Heart right ventricle (tissue), 16 donors: ENCODE measurements at regions not wholly inside any gene's neighbourhood (a gene's known extent, or its start where the extent isn't known, plus 50 kb on each side); places are given as distances from the start of the nearest gene placed in this dataset.

Source experiments
- ATAC-seq, 8 donors: fragments of 200-7000 bp; cut with Tn5 transposase; one replicate each; pipeline ENCODE4 v1.9.1; 2020; ENCODE audit warnings: mild to moderate bottlenecking in 8 of 8, moderate library complexity in 8 of 8, moderate number of reproducible peaks in 1 of 8
- DNase-seq, 2 donors: peaks; one replicate each; pipeline ENCODE4 v3.0.0-alpha.2; 2020
- H3K27ac ChIP-seq, 10 donors: fragments of 200-600 bp; sonication (generic) in 2 of 10; one replicate each; pipeline versions ENCODE4 v1.5.0 to v1.8.0; 2020 to 2022; ENCODE audit warnings: mild to moderate bottlenecking in 3 of 10
- H3K27me3 ChIP-seq, 7 donors: fragments of 200-600 bp; one replicate each; pipeline ENCODE4 v1.8.0; 2021 to 2022; ENCODE audit warnings: mild to moderate bottlenecking in 2 of 7
- H3K36me3 ChIP-seq, 9 donors: fragments of 200-600 bp; sonication (generic) in 1 of 9; one replicate each; pipeline versions ENCODE4 v1.5.0 to v1.8.0; 2020 to 2022; ENCODE audit warnings: mild to moderate bottlenecking in 2 of 9
- H3K4me1 ChIP-seq, 9 donors: fragments of 200-600 bp; sonication (generic) in 1 of 9; one replicate each; pipeline versions ENCODE4 v1.5.0 to v1.8.0; 2020 to 2022; ENCODE audit warnings: mild to moderate bottlenecking in 4 of 9
- H3K4me3 ChIP-seq, 10 donors: fragments of 200-600 bp; sonication (generic) in 2 of 10; one replicate each; pipeline versions ENCODE4 v1.5.0 to v1.8.0; 2020 to 2022; ENCODE audit warnings: mild to moderate bottlenecking in 7 of 10, moderate library complexity in 2 of 10
- H3K9me3 ChIP-seq, 11 donors: fragments of 200-600 bp in 10 of 11; sonication (generic) in 2 of 11; one replicate each; pipeline versions ENCODE4 v1.5.0 to v1.8.0; 2013 to 2022; ENCODE audit warnings: mild to moderate bottlenecking in 2 of 11, control low read depth in 1 of 11, moderate library complexity in 1 of 11
- CTCF ChIP-seq, 9 donors: fragments of 200-600 bp; sonication (generic) in 2 of 9; IDR thresholded peaks; one replicate each; pipeline versions ENCODE4 v1.5.0 to v1.8.0; 2021 to 2022; ENCODE audit warnings: antibody characterized with exemption in 9 of 9, mild to moderate bottlenecking in 5 of 9, moderate library complexity in 1 of 9
- WGBS, 2 donors: extraction: QIAGEN DNeasy Blood & Tissue Kit; methylation state at CpG; one replicate each; pipeline ENCODE4 v1.1.7; 2013; ENCODE audit warnings: inconsistent platforms in 1 of 2; 5-methylcytosine and 5-hydroxymethylcytosine counted together
- intact Hi-C, 10 donors: fragments of 100-400 bp; cut with DNase I; formaldehyde crosslinking; loops; one replicate each; pipeline versions ENCODE4 v1.11.1 to v1.14.2; 2022
- donor health status: Arrhythmogenic right ventricular cardiomyopathy.
- donor health status: ischemic (EF 13 %, LVEDD 7.1; RV severe dilation, severe dysfunction).
- donor health status: healthy with polysubstance abuse.
- donor health status: DM: no; HTN: yes; CAD: no.
- donor health status: DM: no; HTN: no; CAD: no.
- donor health status: ischemic (EF 25% LVEDD 6.9; RV normal size, moderate dysfunction).
- donor health status: ischemic (EF 25% LVEDD 5.7; RV mildly dilated, moderate dysfunction).
- donor health status: healthy.
- donor health status: DM: yes; HTN: yes; CAD: no.
- donor health status: Ischemic cardiomyopathy.
- donor health status: ischemic (EF 35%, LVEDD 5.7; RV mildly dilated, moderate dysfunction).
- donor health status: nonischemic (EF 11% LVEDD 7.7; RV severe dilation, severe dysfunction).
- donor health status: DM: yes; HTN: yes; CAD: no.
- donor health status: PGD.
- donor health status: ischemic (EF 29% LVEDD 5.4; RV normal size, mild dysfunction).
- donor health status: nonischemic (EF 23%, LVEDD 6.1; RV moderate dilation, normal function).

- H3K4me1 ChIP-seq = no peaks in the 10 kb centered on the region
- H3K27me3 ChIP-seq = no peaks in the 10 kb centered on the region
- intact Hi-C loops = no loop called here
- H3K36me3 ChIP-seq = no peaks in the 10 kb centered on the region
- DNase-seq (no peak), ATAC-seq (no peak)
- H3K4me3 ChIP-seq = no peak overlapping the region
- no peak overlapping the region for H3K27ac ChIP-seq
- no peak for TF ChIP-seq CTCF (IDR thresholded peaks at IDR 0.05)
- peaks cover 0 to 6% (median 0%) of the 10 kb centered on the region in 11 donors for H3K9me3 ChIP-seq
Measured at GRCh38 chr14:48537600-48537999, 862.2 kb upstream of the MDGA2 start.

- 41 to 49% methylated on average over 3 of the region's 3 CpGs for WGBS, 2 donors
Measured at GRCh38 chr14:48536318-48536717, 860.9 kb upstream of the MDGA2 start.

GRCh38 chr14:48527832-48528231 is 852.4 kb upstream of the MDGA2 start:
- Histone ChIP-seq H3K4me3 (no peak overlapping the region), H3K9me3 (peaks cover 0 to 25% (median 0%) of the 10 kb centered on the region in 11 donors), H3K4me1 (no peaks in the 10 kb centered on the region), H3K27ac (no peak overlapping the region), H3K36me3 (no peaks in the 10 kb centered on the region), H3K27me3 (no peaks in the 10 kb centered on the region)
- 17 to 28% methylated on average over 2 of the region's 2 CpGs for WGBS, 2 donors
- no peak for TF ChIP-seq CTCF (IDR thresholded peaks at IDR 0.05)
- intact Hi-C loops = no loop called here
- DNase-seq = no peak
- no peak for ATAC-seq

More at GRCh38 chr14:48536318-48536717, 860.9 kb upstream of the MDGA2 start:
- intact Hi-C loops = no loop called here
- H3K4me1 ChIP-seq = no peaks in the 10 kb centered on the region
- H3K36me3 ChIP-seq = no peaks in the 10 kb centered on the region
- H3K4me3 ChIP-seq = no peak overlapping the region
- peaks cover 0 to 17% (median 0%) of the 10 kb centered on the region in 11 donors for H3K9me3 ChIP-seq
- no peaks in the 10 kb centered on the region for H3K27me3 ChIP-seq
- DNase-seq (no peak), ATAC-seq (peak in 1 of 8 donors; percentile 20)
- peak in 1 of 9 donors; percentile 7 for TF ChIP-seq CTCF (IDR thresholded peaks at IDR 0.05)
- H3K27ac ChIP-seq = no peak overlapping the region

- DNase-seq (no peak), ATAC-seq (no peak)
- no peak overlapping the region for H3K4me3 ChIP-seq
- no peaks in the 10 kb centered on the region for H3K27me3 ChIP-seq
- no peak for TF ChIP-seq CTCF (IDR thresholded peaks at IDR 0.05)
- 76 to 78% methylated on average over 7 of the region's 7 CpGs for WGBS, 2 donors
- H3K36me3 ChIP-seq = no peaks in the 10 kb centered on the region
- peaks cover 0 to 11% (median 0%) of the 10 kb centered on the region in 11 donors for H3K9me3 ChIP-seq
- intact Hi-C loops = no loop called here
- no peaks in the 10 kb centered on the region for H3K4me1 ChIP-seq
- H3K27ac ChIP-seq = no peak overlapping the region
Measured at GRCh38 chr14:48526307-48526706, 850.9 kb upstream of the MDGA2 start.
